ENCODE measurements at regions not wholly inside any gene's neighbourhood (a gene's known extent, or its start where the extent isn't known, plus 50 kb on each side); places are given as distances from the start of the nearest gene placed in this dataset.
"Not testable (repeated sequence)": the region's sequence is repeated elsewhere in the genome, so short reads cannot be mapped to it uniquely, and the experiment has no call there.

DNA sequence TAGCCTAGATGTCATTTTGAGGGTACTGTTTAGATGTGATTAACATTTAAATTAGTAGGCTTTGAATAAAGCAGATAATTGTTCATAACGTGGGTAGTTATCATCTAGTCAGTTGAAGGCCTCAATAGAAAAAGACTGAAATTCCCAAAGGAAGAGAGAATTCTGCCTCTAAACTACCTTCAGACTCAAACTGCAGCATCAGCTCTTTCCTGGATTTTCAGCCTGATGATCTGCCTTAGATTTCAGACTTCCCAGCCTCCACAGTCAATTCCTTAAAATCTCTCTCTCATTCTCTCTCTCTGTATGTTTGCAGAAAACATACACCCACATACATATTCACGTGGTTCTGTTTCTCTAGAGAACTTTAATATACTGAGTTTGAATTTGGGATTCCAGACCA lies 58.0 kb upstream of the MBNL1 start:
- H3K36me3 ChIP-seq (ENCODE audit: control insufficient read depth, insufficient read depth, low read length), result no peaks in the 10 kb centered on the region
- H3K27ac ChIP-seq (ENCODE audit: low read length), result no peak overlapping the region
- no peaks in the 10 kb centered on the region for H3K4me1 ChIP-seq (ENCODE audit: control insufficient read depth, insufficient read depth, low read length)
- H3K9me3 ChIP-seq (replicated peaks; ENCODE audit: control insufficient read depth, low read depth, low read length), result no peaks in the 10 kb centered on the region
- DNase-seq, result no peak
- H3K4me3 ChIP-seq (ENCODE audit: low read length), result no peak overlapping the region
- WGBS (ENCODE audit: insufficient coverage), result no CpG with 5 or more reads among the region's 2 CpGs
- H3K27me3 ChIP-seq (ENCODE audit: control insufficient read depth, insufficient read depth, low read length), result no peaks in the 10 kb centered on the region

DNA sequence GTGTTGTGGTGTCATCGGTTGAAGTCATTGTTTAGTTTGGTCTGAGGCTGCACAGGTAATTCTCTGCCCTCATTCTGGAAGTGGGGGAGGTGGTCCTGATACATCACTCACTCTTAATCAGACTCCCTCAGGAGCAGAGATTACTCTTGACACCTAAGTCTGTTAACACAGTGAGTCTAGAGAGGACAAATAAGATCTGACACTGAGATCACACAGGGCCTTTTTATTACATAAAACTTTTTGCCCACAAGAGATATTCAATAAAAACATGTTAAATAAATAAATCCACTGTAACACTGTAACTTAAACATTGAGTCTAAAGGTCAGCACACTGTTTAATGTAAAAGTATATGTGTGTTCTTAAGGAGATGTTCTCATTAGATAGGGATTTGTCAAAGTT lies 57.1 kb upstream of the MBNL1 start:
- H3K36me3 ChIP-seq (ENCODE audit: control insufficient read depth, insufficient read depth, low read length), result no peaks in the 10 kb centered on the region
- no peaks in the 10 kb centered on the region for H3K27me3 ChIP-seq (ENCODE audit: control insufficient read depth, insufficient read depth, low read length)
- H3K4me3 ChIP-seq (ENCODE audit: low read length), result no peak overlapping the region
- no peak for DNase-seq
- no peak overlapping the region for H3K27ac ChIP-seq (ENCODE audit: low read length)
- H3K9me3 ChIP-seq (replicated peaks; ENCODE audit: control insufficient read depth, low read depth, low read length), result no peaks in the 10 kb centered on the region
- WGBS (ENCODE audit: insufficient coverage), result no CpG with 5 or more reads among the region's 1 CpG
- H3K4me1 ChIP-seq (ENCODE audit: control insufficient read depth, insufficient read depth, low read length), result no peaks in the 10 kb centered on the region

DNA sequence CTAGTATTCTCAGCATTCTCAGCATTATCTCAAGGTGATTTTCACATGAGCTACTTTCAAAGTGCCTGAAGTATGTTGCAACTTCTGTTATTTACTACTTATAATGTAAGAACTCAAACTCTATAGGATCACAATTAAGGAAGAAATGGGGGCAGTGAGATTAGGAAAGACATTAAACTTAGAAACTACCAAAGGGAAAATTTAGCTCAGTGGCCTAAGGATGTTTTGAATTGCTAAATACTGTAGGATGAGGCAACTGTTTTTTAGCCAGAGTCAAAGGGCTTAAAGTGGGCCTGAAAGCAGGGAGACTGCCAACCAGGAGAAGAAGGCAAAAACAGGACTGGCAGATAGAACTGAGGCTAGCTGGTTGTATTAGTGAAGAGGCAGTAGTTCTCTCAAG lies 55.5 kb upstream of the MBNL1 start:
- Histone ChIP-seq H3K9me3 (replicated peaks; ENCODE audit: control insufficient read depth, low read depth, low read length) (no peaks in the 10 kb centered on the region), H3K27me3 (ENCODE audit: control insufficient read depth, insufficient read depth, low read length) (no peaks in the 10 kb centered on the region), H3K36me3 (ENCODE audit: control insufficient read depth, insufficient read depth, low read length) (no peaks in the 10 kb centered on the region), H3K4me1 (ENCODE audit: control insufficient read depth, insufficient read depth, low read length) (no peaks in the 10 kb centered on the region), H3K4me3 (ENCODE audit: low read length) (no peak overlapping the region), H3K27ac (ENCODE audit: low read length) (no peak overlapping the region)
- no peak for DNase-seq

DNA sequence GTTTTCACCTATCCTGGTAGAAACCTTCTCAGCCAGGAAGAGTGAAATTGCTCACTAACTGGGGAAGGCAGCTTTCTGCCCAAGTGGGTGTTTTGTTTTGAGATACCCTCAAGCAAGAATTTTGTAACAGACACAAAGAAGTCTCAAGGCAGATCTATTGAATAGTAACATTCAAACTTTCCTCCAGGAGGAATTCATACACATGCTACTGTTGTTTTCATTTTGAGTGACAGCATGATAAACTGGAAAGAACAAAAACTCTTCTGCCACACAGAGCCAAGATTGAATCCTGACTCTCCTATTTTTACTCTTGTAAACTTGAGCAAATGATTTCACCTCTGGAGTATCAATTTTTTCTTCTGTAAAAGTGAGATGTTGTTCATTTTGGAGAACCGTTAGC lies 54.8 kb upstream of the MBNL1 start:
- DNase-seq, result no peak
- no CpG with 5 or more reads among the region's 1 CpG for WGBS (ENCODE audit: insufficient coverage)
- no peak overlapping the region for H3K4me3 ChIP-seq (ENCODE audit: low read length)
- H3K4me1 ChIP-seq (ENCODE audit: control insufficient read depth, insufficient read depth, low read length), result no peaks in the 10 kb centered on the region
- no peaks in the 10 kb centered on the region for H3K9me3 ChIP-seq (replicated peaks; ENCODE audit: control insufficient read depth, low read depth, low read length)
- no peaks in the 10 kb centered on the region for H3K36me3 ChIP-seq (ENCODE audit: control insufficient read depth, insufficient read depth, low read length)
- no peak overlapping the region for H3K27ac ChIP-seq (ENCODE audit: low read length)
- H3K27me3 ChIP-seq (ENCODE audit: control insufficient read depth, insufficient read depth, low read length), result no peaks in the 10 kb centered on the region

DNA sequence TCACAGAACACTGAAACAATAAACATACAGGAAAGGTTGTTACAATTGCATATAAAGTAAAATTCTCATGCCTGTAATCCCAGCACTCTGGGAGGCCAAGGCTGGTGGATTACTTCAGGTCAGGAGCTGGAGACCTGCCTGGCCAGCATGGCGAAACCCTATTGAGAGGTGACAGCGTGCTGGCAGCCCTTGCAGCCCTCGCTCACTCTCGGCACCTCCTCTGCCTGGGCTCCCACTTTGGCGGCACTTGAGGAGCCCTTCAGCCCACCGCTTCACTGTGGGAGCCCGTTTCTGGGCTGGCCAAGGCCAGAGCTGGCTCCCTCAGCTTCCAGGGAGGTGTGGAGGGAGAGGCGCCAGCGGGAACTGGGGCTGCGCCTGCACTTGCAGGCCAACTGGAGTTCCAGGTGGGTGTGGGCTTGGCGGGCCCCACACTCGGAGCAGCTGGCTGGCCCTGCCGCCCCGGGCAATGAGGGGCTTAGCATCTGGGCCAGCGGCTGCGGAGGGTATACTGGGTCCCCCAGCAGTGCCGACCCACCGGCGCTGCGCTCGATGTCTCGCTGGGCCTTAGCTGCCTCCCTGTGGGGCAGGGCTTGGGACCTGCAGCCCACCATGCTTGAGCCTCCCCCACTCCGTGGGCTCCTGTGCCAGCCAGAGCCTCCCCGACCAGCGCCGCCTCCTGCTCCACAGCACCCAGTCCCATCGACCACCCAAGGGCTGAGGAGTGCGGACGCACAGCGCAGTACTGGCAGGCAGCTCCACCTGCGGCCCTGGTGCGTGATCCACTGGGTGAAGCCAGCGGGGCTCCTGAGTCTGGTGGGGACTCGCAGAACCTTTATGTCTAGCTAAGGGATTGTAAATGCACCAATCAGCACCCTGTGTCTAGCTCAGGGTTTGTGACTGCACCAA lies 51.5 kb upstream of the MBNL1 start:
- H3K4me1 ChIP-seq (ENCODE audit: control insufficient read depth, insufficient read depth, low read length); H3K27ac ChIP-seq (ENCODE audit: low read length); H3K9me3 ChIP-seq (replicated peaks; ENCODE audit: control insufficient read depth, low read depth, low read length); H3K27me3 ChIP-seq (ENCODE audit: control insufficient read depth, insufficient read depth, low read length); H3K36me3 ChIP-seq (ENCODE audit: control insufficient read depth, insufficient read depth, low read length); DNase-seq; H3K4me3 ChIP-seq (ENCODE audit: low read length): not testable (repeated sequence)
- 94% methylated on average over 30 of the region's 34 CpGs for WGBS (ENCODE audit: insufficient coverage)

DNA sequence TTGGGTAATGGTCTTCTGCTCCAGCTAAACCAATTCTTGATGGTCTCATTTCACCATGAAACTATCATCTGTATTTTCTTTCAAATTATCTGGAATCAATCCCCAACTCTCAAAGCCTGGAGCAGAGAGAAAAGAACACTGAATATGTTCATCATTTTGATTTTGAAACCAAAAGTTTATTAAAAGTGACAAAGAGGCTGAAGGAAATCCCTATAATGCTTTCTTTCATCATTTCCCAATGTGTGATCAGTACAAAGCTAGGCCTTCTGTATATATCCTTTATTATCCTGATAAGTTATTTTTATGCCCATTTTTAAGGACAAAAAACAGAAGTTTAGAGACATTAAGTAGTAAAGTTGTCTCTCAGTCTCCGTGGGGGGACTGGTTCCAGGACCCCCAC lies 50.1 kb upstream of the MBNL1 start:
- Histone ChIP-seq H3K4me1 (ENCODE audit: control insufficient read depth, insufficient read depth, low read length) (no peaks in the 10 kb centered on the region), H3K36me3 (ENCODE audit: control insufficient read depth, insufficient read depth, low read length) (no peaks in the 10 kb centered on the region), H3K27me3 (ENCODE audit: control insufficient read depth, insufficient read depth, low read length) (no peaks in the 10 kb centered on the region), H3K27ac (ENCODE audit: low read length) (no peak overlapping the region), H3K4me3 (ENCODE audit: low read length) (no peak overlapping the region), H3K9me3 (replicated peaks; ENCODE audit: control insufficient read depth, low read depth, low read length) (no peaks in the 10 kb centered on the region)
- WGBS (ENCODE audit: insufficient coverage), result no CpG with 5 or more reads among the region's 1 CpG
- DNase-seq, result no peak
